COLO668 (cell line): ENCODE measurements at regions not wholly inside any gene's neighbourhood (a gene's known extent, or its start where the extent isn't known, plus 50 kb on each side); places are given as distances from the start of the nearest gene placed in this dataset.
A peak's percentile ranks its signal among the peaks of the same experiment; 100 is the strongest.
"Not testable (repeated sequence)": the region's sequence is repeated elsewhere in the genome, so short reads cannot be mapped to it uniquely, and the experiment has no call there.

ENCODE experiments used
- DNase-seq: peaks from one replicate; lab custom pipeline; 2025; ENCODE audit not compliant: unreplicated experiment; lab: John Stamatoyannopoulos, UW

- DNase-seq = no peak
Measured at GRCh38 chr10:108567899-108568752, 1355.2 kb downstream of the XPNPEP1 start.

- DNase-seq = no peak
Measured at GRCh38 chr10:108566316-108567107, 1356.8 kb downstream of the XPNPEP1 start.

- DNase-seq = no peak
Measured at GRCh38 chr10:108562105-108562504, 1361.2 kb downstream of the XPNPEP1 start.

GRCh38 chr10:108561649-108562048 is 1361.7 kb downstream of the XPNPEP1 start:
- no peak for DNase-seq

GRCh38 chr10:108560488-108560887 is 1362.8 kb downstream of the XPNPEP1 start:
- no peak for DNase-seq

- DNase-seq = no peak
Measured at GRCh38 chr10:108556186-108556585, 1367.1 kb downstream of the XPNPEP1 start.

GRCh38 chr10:108545921-108546320 is 1377.4 kb downstream of the XPNPEP1 start:
- DNase-seq = peak; percentile 2

GRCh38 chr10:108544500-108545120 is 1378.7 kb downstream of the XPNPEP1 start:
- DNase-seq = peak; percentile 62

- not testable (repeated sequence) for DNase-seq
Measured at GRCh38 chr10:108533551-108533950, 1369.0 kb upstream of the SORCS1 start.

- DNase-seq = peak; percentile 16
Measured at GRCh38 chr10:108523016-108523800, 1358.7 kb upstream of the SORCS1 start.

- peak; percentile 10 for DNase-seq
Measured at GRCh38 chr10:108521827-108522492, 1357.5 kb upstream of the SORCS1 start.

- no peak for DNase-seq
Measured at GRCh38 chr10:108515821-108516220, 1351.3 kb upstream of the SORCS1 start.

GRCh38 chr10:108500396-108500795 is 1335.9 kb upstream of the SORCS1 start:
- DNase-seq = no peak

GRCh38 chr10:108496106-108496505 is 1331.6 kb upstream of the SORCS1 start:
- DNase-seq = no peak

GRCh38 chr10:108490944-108491343 is 1326.4 kb upstream of the SORCS1 start:
- no peak for DNase-seq

- DNase-seq = no peak
Measured at GRCh38 chr10:108471420-108471819, 1306.9 kb upstream of the SORCS1 start.

- DNase-seq = no peak
Measured at GRCh38 chr10:108469940-108470339, 1305.4 kb upstream of the SORCS1 start.

- peak; percentile 43 for DNase-seq
Measured at GRCh38 chr10:108465871-108466641, 1301.5 kb upstream of the SORCS1 start.

- no peak for DNase-seq
Measured at GRCh38 chr10:108462005-108462404, 1297.5 kb upstream of the SORCS1 start.

- DNase-seq = no peak
Measured at GRCh38 chr10:108454793-108455192, 1290.3 kb upstream of the SORCS1 start.
